ENCODE measurements at regions not wholly inside any gene's neighbourhood (a gene's known extent, or its start where the extent isn't known, plus 50 kb on each side); places are given as distances from the start of the nearest gene placed in this dataset.
A peak's percentile ranks its signal among the peaks of the same experiment; 100 is the strongest.

DNA sequence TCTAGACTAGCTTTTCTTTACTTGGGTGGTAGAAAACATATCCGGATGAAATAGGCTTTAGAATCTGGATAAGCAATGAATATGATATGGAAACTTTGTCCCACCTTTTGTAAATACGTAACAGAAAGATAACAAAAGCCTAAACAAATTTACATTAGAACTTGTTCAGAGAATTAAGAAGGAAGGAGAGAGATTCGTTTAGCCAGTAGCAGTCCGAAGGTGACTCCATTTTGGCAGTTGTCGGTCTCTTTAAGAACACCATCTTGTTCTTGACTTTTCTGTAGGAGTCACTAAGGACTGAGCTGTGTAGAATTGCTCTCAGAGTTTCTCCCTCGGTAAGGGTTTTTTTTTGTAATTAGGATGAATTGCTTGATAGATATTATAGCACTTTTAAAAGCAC is 475.1 kb downstream of the PCNX1 start:
- Histone ChIP-seq H3K36me3 (ENCODE audit: insufficient read depth, low read length) (no peaks in the 10 kb centered on the region), H4K20me1 (ENCODE audit: insufficient read depth, low read length) (peaks cover 6% of the 10 kb centered on the region), H3K9ac (ENCODE audit: low read length) (no peak overlapping the region), H3K9me3 (ENCODE audit: insufficient read depth, low read depth, low read length) (no peaks in the 10 kb centered on the region), H3K79me2 (ENCODE audit: insufficient read depth, low read length) (peaks cover 87% of the 10 kb centered on the region), H3K27ac (ENCODE audit: low read depth, low read length) (no peak overlapping the region), H3K4me1 (ENCODE audit: insufficient read depth, low read length) (peaks cover 3% of the 10 kb centered on the region), H3K4me2 (ENCODE audit: low read length) (no peak overlapping the region), H3K27me3 (ENCODE audit: insufficient read depth, low read length) (no peaks in the 10 kb centered on the region), H2AFZ (ENCODE audit: low read depth, low read length) (no peak overlapping the region), H3K4me3 (ENCODE audit: insufficient read depth, low read depth, low read length) (no peak overlapping the region)
- Mint-ChIP-seq H3K36me3 (ENCODE audit: low read depth, unreplicated experiment) (peaks cover 7% of the 10 kb centered on the region), H3K4me1 (ENCODE audit: low read depth, unreplicated experiment) (peaks cover 19% of the 10 kb centered on the region), H3K27me3 (ENCODE audit: low read depth, unreplicated experiment) (no peaks in the 10 kb centered on the region), H3K4me3 (ENCODE audit: unreplicated experiment) (no peak overlapping the region), H3K9me3 (ENCODE audit: unreplicated experiment) (peaks cover 9% of the 10 kb centered on the region), H3K27ac (ENCODE audit: unreplicated experiment) (no peak overlapping the region)
- FAIRE-seq (no peak), DNase-seq (ENCODE audit: low read depth) (no peak)
- TF ChIP-seq, protein P1, sequence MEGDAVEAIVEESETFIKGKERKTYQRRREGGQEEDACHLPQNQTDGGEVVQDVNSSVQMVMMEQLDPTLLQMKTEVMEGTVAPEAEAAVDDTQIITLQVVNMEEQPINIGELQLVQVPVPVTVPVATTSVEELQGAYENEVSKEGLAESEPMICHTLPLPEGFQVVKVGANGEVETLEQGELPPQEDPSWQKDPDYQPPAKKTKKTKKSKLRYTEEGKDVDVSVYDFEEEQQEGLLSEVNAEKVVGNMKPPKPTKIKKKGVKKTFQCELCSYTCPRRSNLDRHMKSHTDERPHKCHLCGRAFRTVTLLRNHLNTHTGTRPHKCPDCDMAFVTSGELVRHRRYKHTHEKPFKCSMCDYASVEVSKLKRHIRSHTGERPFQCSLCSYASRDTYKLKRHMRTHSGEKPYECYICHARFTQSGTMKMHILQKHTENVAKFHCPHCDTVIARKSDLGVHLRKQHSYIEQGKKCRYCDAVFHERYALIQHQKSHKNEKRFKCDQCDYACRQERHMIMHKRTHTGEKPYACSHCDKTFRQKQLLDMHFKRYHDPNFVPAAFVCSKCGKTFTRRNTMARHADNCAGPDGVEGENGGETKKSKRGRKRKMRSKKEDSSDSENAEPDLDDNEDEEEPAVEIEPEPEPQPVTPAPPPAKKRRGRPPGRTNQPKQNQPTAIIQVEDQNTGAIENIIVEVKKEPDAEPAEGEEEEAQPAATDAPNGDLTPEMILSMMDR (IDR thresholded peaks at IDR 0.05; ENCODE audit: insufficient read depth, low read depth, low read length) = no peak

DNA sequence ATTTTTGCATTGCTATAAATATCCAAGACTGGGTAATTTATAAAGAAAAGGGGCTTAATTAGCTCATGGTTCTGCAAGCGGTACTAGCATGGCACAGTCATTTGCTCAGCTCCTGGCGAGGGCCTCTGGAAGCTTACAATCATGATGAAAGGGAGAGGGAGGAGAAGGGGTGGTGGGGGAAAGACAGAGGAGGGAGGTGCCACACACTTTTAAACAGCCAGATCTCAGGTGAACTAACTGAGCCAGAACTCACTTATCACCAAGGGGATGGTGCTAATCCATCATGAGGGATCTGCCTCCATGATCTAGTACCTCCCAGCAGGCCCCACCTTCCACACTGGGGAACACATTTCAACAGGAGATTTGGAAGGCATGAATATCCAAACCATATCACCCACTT is 476.3 kb downstream of the PCNX1 start:
- Histone ChIP-seq H4K20me1 (ENCODE audit: insufficient read depth, low read length) (peaks cover 8% of the 10 kb centered on the region), H3K36me3 (ENCODE audit: insufficient read depth, low read length) (no peaks in the 10 kb centered on the region), H3K4me2 (ENCODE audit: low read length) (no peak overlapping the region), H3K4me1 (ENCODE audit: insufficient read depth, low read length) (peaks cover 3% of the 10 kb centered on the region), H3K9me3 (ENCODE audit: insufficient read depth, low read depth, low read length) (no peaks in the 10 kb centered on the region), H3K9ac (ENCODE audit: low read length) (no peak overlapping the region), H3K4me3 (ENCODE audit: insufficient read depth, low read depth, low read length) (no peak overlapping the region), H2AFZ (ENCODE audit: low read depth, low read length) (no peak overlapping the region), H3K27me3 (ENCODE audit: insufficient read depth, low read length) (no peaks in the 10 kb centered on the region), H3K79me2 (ENCODE audit: insufficient read depth, low read length) (peaks cover 85% of the 10 kb centered on the region), H3K27ac (ENCODE audit: low read depth, low read length) (no peak overlapping the region)
- DNase-seq (ENCODE audit: low read depth) = no peak
- Mint-ChIP-seq H3K9me3 (ENCODE audit: unreplicated experiment) (no peaks in the 10 kb centered on the region), H3K36me3 (ENCODE audit: low read depth, unreplicated experiment) (peaks cover 2% of the 10 kb centered on the region), H3K27ac (ENCODE audit: unreplicated experiment) (no peak overlapping the region), H3K27me3 (ENCODE audit: low read depth, unreplicated experiment) (no peaks in the 10 kb centered on the region), H3K4me1 (ENCODE audit: low read depth, unreplicated experiment) (peaks cover 19% of the 10 kb centered on the region), H3K4me3 (ENCODE audit: unreplicated experiment) (no peak overlapping the region)
- no peak for FAIRE-seq
- TF ChIP-seq, protein P1 (IDR thresholded peaks at IDR 0.05; ENCODE audit: insufficient read depth, low read depth, low read length) = no peak
- TF ChIP-seq EZH2 (IDR thresholded peaks at IDR 0.05; ENCODE audit: insufficient read depth, low read length) = no peak

DNA sequence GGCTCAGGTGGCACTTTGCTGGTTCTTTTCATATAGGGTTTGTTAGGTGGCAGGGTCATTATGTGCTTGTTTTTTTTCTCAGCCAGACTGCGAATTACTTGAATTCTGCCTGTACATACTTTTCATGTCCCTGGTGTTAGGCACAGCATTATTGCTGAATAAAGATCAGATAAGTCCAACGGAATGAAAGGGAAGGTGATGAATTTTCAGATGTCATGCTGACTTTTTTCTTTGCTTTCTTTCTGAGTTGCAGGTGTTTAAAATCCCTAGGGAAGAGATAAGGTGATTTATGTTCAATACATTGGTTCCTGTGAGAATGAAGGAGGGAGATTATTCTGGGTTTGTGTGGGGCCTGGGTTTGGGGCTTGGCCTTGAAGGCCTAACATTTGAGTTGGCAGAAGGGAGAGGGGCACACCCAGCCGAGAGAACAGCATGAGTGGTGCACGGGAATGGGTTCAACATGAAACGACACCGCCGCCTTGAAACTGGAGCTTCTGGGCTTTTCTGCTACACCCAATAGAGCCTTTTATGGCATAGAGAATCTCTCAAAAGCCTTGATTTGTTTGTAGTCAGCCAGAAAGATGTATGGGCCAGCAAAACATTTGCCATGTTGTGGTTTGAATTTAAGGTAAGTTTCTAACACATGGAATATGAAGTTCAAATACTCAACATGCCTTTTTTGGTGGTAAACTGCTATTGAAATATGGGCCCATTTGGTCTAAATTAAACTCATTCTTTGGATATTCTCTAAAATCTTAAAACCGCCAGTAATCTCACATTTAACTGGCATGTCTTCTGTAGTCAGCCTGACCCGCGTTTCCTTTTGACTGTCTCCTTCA is 477.0 kb downstream of the PCNX1 start:
- H3K27me3 ChIP-seq (ENCODE audit: insufficient read depth, low read length) = no peaks in the 10 kb centered on the region
- Mint-ChIP-seq H3K27ac (ENCODE audit: unreplicated experiment) (peak overlapping the region; percentile 2), H3K9me3 (ENCODE audit: unreplicated experiment) (no peaks in the 10 kb centered on the region), H3K4me3 (ENCODE audit: unreplicated experiment) (no peak overlapping the region), H3K4me1 (ENCODE audit: low read depth, unreplicated experiment) (peaks cover 19% of the 10 kb centered on the region), H3K36me3 (ENCODE audit: low read depth, unreplicated experiment) (peaks cover 2% of the 10 kb centered on the region), H3K27me3 (ENCODE audit: low read depth, unreplicated experiment) (no peaks in the 10 kb centered on the region)
- DNase-seq (ENCODE audit: low read depth) (no peak), FAIRE-seq (no peak)
- no peak overlapping the region for H3K27ac ChIP-seq (ENCODE audit: low read depth, low read length)
- peaks cover 3% of the 10 kb centered on the region for H3K4me1 ChIP-seq (ENCODE audit: insufficient read depth, low read length)
- peaks cover 85% of the 10 kb centered on the region for H3K79me2 ChIP-seq (ENCODE audit: insufficient read depth, low read length)
- H3K9ac ChIP-seq (ENCODE audit: low read length) = no peak overlapping the region
- no peak for TF ChIP-seq EZH2 (IDR thresholded peaks at IDR 0.05; ENCODE audit: insufficient read depth, low read length)
- TF ChIP-seq, protein P1 (IDR thresholded peaks at IDR 0.05; ENCODE audit: insufficient read depth, low read depth, low read length) = no peak
- H2AFZ ChIP-seq (ENCODE audit: low read depth, low read length) = no peak overlapping the region
- H4K20me1 ChIP-seq (ENCODE audit: insufficient read depth, low read length) = peaks cover 8% of the 10 kb centered on the region
- H3K36me3 ChIP-seq (ENCODE audit: insufficient read depth, low read length) = no peaks in the 10 kb centered on the region
- no peaks in the 10 kb centered on the region for H3K9me3 ChIP-seq (ENCODE audit: insufficient read depth, low read depth, low read length)
- no peak overlapping the region for H3K4me2 ChIP-seq (ENCODE audit: low read length)
- no peak overlapping the region for H3K4me3 ChIP-seq (ENCODE audit: insufficient read depth, low read depth, low read length)
